Right atrium auricular region (tissue), 2 donors: ENCODE measurements at regions not wholly inside any gene's neighbourhood (a gene's known extent, or its start where the extent isn't known, plus 50 kb on each side); places are given as distances from the start of the nearest gene placed in this dataset.

Source experiments
- DNase-seq: peaks from one replicate; pipeline ENCODE4 v3.0.0-alpha.2; 2019; ENCODE audit warnings: low spot score
- H3K27ac ChIP-seq, 2 donors: fragments of 200-600 bp; sonication (generic); 1 replicate in 1 of 2; 2 replicates in 1 of 2; pipeline ENCODE4 v1.5.1; 2016 to 2019
- H3K27me3 ChIP-seq, 2 donors: fragments of 200-600 bp; sonication (generic); one replicate each; pipeline versions ENCODE4 v1.5.1 to v1.6.0; 2017 to 2019
- H3K36me3 ChIP-seq: fragments of 200-600 bp; sonication (generic); one replicate; pipeline ENCODE4 v1.5.1; 2016
- H3K4me1 ChIP-seq, 2 donors: fragments of 200-600 bp; sonication (generic); one replicate each; pipeline versions ENCODE4 v1.5.1 to v1.6.0; 2017 to 2019
- H3K4me3 ChIP-seq, 2 donors: fragments of 200-600 bp; sonication (generic); 1 replicate in 1 of 2; 2 replicates in 1 of 2; pipeline ENCODE4 v1.5.1; 2017 to 2019; ENCODE audit warnings: mild to moderate bottlenecking in 1 of 2, moderate library complexity in 1 of 2
- H3K9me3 ChIP-seq, 2 donors: fragments of 200-600 bp; sonication (generic); one replicate each; pipeline ENCODE4 v1.5.1; 2019
- TF ChIP-seq, protein P1 (sequence below), 2 donors: fragments of 200-600 bp; sonication (generic); IDR thresholded peaks; one replicate each; pipeline ENCODE4 v1.5.1; 2019; ENCODE audit warnings: antibody characterized with exemption in 2 of 2

DNA sequence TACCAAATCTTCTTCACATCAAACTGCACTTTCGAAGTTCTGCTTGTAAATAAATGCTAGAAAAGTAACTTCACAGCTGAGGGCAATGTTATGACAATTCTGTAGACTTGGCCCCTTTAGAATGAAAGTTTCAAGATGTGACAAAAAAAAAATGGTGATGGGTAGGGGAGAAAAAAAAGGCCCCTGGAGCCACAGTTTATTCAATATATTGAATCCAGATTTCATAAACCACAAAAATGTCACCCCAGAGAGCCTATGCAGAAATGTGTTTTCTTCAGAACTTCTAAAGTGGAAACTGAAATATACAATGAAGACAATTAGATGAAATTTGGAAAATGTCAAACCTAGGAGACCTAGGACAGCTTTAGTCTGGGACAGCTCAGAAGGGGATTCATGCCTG is 143.1 kb downstream of the EDN3 start:
- Histone ChIP-seq H3K4me3 (no peak overlapping the region), H3K4me1 (no peaks in the 10 kb centered on the region), H3K36me3 (no peaks in the 10 kb centered on the region), H3K27me3 (no peaks in the 10 kb centered on the region), H3K27ac (no peak overlapping the region), H3K9me3 (no peaks in the 10 kb centered on the region)
- TF ChIP-seq, protein P1, sequence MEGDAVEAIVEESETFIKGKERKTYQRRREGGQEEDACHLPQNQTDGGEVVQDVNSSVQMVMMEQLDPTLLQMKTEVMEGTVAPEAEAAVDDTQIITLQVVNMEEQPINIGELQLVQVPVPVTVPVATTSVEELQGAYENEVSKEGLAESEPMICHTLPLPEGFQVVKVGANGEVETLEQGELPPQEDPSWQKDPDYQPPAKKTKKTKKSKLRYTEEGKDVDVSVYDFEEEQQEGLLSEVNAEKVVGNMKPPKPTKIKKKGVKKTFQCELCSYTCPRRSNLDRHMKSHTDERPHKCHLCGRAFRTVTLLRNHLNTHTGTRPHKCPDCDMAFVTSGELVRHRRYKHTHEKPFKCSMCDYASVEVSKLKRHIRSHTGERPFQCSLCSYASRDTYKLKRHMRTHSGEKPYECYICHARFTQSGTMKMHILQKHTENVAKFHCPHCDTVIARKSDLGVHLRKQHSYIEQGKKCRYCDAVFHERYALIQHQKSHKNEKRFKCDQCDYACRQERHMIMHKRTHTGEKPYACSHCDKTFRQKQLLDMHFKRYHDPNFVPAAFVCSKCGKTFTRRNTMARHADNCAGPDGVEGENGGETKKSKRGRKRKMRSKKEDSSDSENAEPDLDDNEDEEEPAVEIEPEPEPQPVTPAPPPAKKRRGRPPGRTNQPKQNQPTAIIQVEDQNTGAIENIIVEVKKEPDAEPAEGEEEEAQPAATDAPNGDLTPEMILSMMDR (IDR thresholded peaks at IDR 0.05) = no peak
- no peak for DNase-seq

- TF ChIP-seq, protein P1 (IDR thresholded peaks at IDR 0.05) = no peak
- H3K9me3 ChIP-seq = no peaks in the 10 kb centered on the region
- DNase-seq = no peak
- no peaks in the 10 kb centered on the region for H3K4me1 ChIP-seq
- H3K36me3 ChIP-seq = no peaks in the 10 kb centered on the region
- no peak overlapping the region for H3K27ac ChIP-seq
- no peak overlapping the region for H3K4me3 ChIP-seq
- H3K27me3 ChIP-seq = no peaks in the 10 kb centered on the region
Observed at GRCh38 chr20:59446376-59446775, 146.0 kb downstream of the EDN3 start.

DNA sequence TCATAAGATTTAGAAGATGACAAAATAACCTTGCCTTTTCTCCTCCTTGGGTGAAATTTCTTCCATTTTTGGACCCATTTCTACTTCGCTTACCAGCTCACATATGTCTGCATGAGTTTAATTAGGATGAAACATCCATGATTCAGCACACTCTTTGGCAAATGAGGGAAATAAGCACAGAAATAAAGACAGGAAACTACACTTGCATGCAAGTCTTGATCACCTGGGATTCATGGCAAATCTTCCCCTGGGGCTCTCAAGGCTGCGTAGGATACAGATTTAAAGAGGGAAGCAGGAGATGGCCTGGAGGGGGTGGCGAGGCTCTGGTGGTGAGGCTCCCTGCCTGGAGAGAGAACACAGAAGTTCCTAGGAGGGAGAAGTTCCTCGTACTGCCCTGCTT is 147.8 kb downstream of the EDN3 start:
- TF ChIP-seq, protein P1 (IDR thresholded peaks at IDR 0.05) = no peak
- H3K9me3 ChIP-seq = no peaks in the 10 kb centered on the region
- no peaks in the 10 kb centered on the region for H3K4me1 ChIP-seq
- no peaks in the 10 kb centered on the region for H3K36me3 ChIP-seq
- no peak overlapping the region for H3K4me3 ChIP-seq
- no peak overlapping the region for H3K27ac ChIP-seq
- no peaks in the 10 kb centered on the region for H3K27me3 ChIP-seq
- no peak for DNase-seq

DNA sequence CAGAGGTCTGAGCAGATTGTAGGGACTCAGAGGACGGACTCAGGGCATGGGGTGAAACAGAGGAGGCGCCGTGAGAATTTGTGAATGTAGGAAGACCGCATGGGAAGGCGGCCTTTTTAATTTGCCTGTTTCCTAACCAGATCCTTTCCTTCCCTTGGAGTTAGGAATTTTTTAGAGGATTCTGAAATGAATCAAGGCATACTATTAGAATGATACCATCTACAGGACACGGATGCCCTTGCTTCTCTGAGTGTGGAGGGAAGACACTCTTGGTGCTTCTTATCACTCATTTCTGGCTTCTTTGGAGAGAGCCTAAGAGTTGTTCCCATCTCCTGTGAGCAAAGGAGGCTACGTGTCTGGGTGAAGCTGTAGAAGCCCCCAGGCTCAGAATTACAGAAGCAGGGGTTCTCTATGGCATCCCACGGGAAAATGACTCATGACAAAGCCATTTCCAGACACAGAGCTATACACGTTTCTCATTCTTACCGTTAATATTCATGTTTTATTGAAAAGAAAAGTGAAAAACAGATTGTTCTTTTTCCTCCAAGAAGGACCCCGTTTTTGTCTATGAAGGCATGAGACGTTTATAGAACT is 148.5 kb downstream of the EDN3 start:
- no peaks in the 10 kb centered on the region for H3K4me1 ChIP-seq
- no peaks in the 10 kb centered on the region for H3K36me3 ChIP-seq
- no peak overlapping the region for H3K27ac ChIP-seq
- no peak for DNase-seq
- no peak overlapping the region for H3K4me3 ChIP-seq
- no peaks in the 10 kb centered on the region for H3K9me3 ChIP-seq
- no peaks in the 10 kb centered on the region for H3K27me3 ChIP-seq
- TF ChIP-seq, protein P1 (IDR thresholded peaks at IDR 0.05) = no peak

GRCh38 chr20:59451066-59451630 is 150.7 kb downstream of the EDN3 start:
- TF ChIP-seq, protein P1 (IDR thresholded peaks at IDR 0.05) = no peak
- no peak for DNase-seq
- Histone ChIP-seq H3K27ac (no peak overlapping the region), H3K27me3 (no peaks in the 10 kb centered on the region), H3K9me3 (no peaks in the 10 kb centered on the region), H3K4me1 (peaks cover 0 to 5% of the 10 kb centered on the region in 2 donors), H3K4me3 (no peak overlapping the region), H3K36me3 (no peaks in the 10 kb centered on the region)

- Histone ChIP-seq H3K27me3 (no peaks in the 10 kb centered on the region), H3K27ac (no peak overlapping the region), H3K4me1 (peaks cover 0 to 5% of the 10 kb centered on the region in 2 donors), H3K36me3 (no peaks in the 10 kb centered on the region), H3K9me3 (no peaks in the 10 kb centered on the region), H3K4me3 (no peak overlapping the region)
- TF ChIP-seq, protein P1 (IDR thresholded peaks at IDR 0.05) = no peak
- DNase-seq = no peak
Observed at GRCh38 chr20:59451641-59452040, 151.2 kb downstream of the EDN3 start.
